ENCODE measurements at regions not wholly inside any gene's neighbourhood (a gene's known extent, or its start where the extent isn't known, plus 50 kb on each side); places are given as distances from the start of the nearest gene placed in this dataset.
"Not testable (repeated sequence)": the region's sequence is repeated elsewhere in the genome, so short reads cannot be mapped to it uniquely, and the experiment has no call there.

GRCh38 chrY:19590235-19590634 is 154.3 kb downstream of the KDM5D start:
- intact Hi-C loops (cut with DNase I): no loop called here
- H3K27me3 ChIP-seq (ENCODE audit: control insufficient read depth, insufficient read depth, low read length): no peaks in the 10 kb centered on the region
- TF ChIP-seq, protein P1, sequence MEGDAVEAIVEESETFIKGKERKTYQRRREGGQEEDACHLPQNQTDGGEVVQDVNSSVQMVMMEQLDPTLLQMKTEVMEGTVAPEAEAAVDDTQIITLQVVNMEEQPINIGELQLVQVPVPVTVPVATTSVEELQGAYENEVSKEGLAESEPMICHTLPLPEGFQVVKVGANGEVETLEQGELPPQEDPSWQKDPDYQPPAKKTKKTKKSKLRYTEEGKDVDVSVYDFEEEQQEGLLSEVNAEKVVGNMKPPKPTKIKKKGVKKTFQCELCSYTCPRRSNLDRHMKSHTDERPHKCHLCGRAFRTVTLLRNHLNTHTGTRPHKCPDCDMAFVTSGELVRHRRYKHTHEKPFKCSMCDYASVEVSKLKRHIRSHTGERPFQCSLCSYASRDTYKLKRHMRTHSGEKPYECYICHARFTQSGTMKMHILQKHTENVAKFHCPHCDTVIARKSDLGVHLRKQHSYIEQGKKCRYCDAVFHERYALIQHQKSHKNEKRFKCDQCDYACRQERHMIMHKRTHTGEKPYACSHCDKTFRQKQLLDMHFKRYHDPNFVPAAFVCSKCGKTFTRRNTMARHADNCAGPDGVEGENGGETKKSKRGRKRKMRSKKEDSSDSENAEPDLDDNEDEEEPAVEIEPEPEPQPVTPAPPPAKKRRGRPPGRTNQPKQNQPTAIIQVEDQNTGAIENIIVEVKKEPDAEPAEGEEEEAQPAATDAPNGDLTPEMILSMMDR (IDR thresholded peaks at IDR 0.05; ENCODE audit: borderline replicate concordance, extremely low read depth, insufficient read depth): no peak
- DNase-seq (no peak), FAIRE-seq (no peak)
- H3K4me1 ChIP-seq (ENCODE audit: control insufficient read depth in 2 of 3, insufficient read depth in 2 of 3, low read depth in 1 of 3, low read length in 3 of 3): no peaks in the 10 kb centered on the region
- no peak overlapping the region for H3K27ac ChIP-seq (ENCODE audit: low read depth in 2 of 2, low read length in 2 of 2)
- H3K9ac ChIP-seq (ENCODE audit: low read length in 3 of 3): no peak overlapping the region
- H3K4me3 ChIP-seq (ENCODE audit: low read length in 3 of 3): no peak overlapping the region
- H3K36me3 ChIP-seq (ENCODE audit: control insufficient read depth in 2 of 3, insufficient read depth in 3 of 3, low read length in 3 of 3): no peaks in the 10 kb centered on the region
- H3K9me3 ChIP-seq (ENCODE audit: control insufficient read depth in 2 of 3, insufficient read depth in 1 of 3, low read length in 3 of 3): no peaks in the 10 kb centered on the region

DNA sequence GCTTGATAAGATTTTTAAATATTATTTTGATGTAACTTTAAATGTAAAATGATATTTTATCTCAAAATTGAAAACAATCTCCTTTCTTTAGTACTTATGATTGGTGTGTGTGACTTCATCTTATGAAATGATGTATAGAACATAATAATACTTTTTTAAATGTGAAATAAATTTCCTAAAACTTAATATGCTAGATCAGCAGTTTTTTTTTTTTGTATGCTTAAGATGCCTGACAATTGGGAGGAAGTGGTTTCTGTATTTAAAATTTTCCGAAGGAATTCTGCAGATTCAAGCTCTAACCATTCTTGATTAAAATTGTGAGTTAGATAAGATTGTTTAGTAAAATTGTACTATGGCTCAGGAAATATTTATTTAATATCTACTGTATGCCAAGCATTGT is 154.9 kb downstream of the KDM5D start:
- no peak for FAIRE-seq
- TF ChIP-seq, protein P1 (IDR thresholded peaks at IDR 0.05; ENCODE audit: borderline replicate concordance, extremely low read depth, insufficient read depth): no peak
- Histone ChIP-seq H3K4me3 (ENCODE audit: low read length in 3 of 3) (no peak overlapping the region), H3K9me3 (ENCODE audit: control insufficient read depth in 2 of 3, insufficient read depth in 1 of 3, low read length in 3 of 3) (no peaks in the 10 kb centered on the region), H3K27me3 (ENCODE audit: control insufficient read depth, insufficient read depth, low read length) (no peaks in the 10 kb centered on the region), H3K27ac (ENCODE audit: low read depth in 2 of 2, low read length in 2 of 2) (no peak overlapping the region), H3K4me1 (ENCODE audit: control insufficient read depth in 2 of 3, insufficient read depth in 2 of 3, low read depth in 1 of 3, low read length in 3 of 3) (no peaks in the 10 kb centered on the region), H3K36me3 (ENCODE audit: control insufficient read depth in 2 of 3, insufficient read depth in 3 of 3, low read length in 3 of 3) (no peaks in the 10 kb centered on the region), H3K9ac (ENCODE audit: low read length in 3 of 3) (no peak overlapping the region)
- DNase-seq: no peak
- intact Hi-C loops (cut with DNase I): no loop called here

DNA sequence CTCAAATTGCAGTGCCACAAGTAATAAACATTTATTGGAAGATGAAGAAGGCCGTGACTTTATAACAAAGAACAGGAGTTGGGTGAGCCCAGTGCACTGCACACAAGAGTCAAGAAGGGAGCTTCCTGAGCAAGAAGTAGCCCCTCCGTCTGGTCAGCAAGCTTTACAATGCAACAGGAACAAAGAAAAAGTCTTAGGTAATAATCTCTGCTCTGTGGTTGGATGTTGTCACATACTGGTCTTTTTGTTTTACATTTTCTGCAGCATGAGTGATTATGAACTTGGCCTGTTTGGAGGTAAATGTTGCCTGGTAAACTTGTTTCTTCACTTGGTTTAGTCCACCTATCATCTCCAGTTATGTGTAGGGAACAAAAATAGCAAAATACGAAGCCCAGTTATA is 157.2 kb downstream of the KDM5D start:
- H3K9ac ChIP-seq (ENCODE audit: low read length in 3 of 3): no peak overlapping the region
- H3K4me3 ChIP-seq (ENCODE audit: low read length in 3 of 3): no peak overlapping the region
- TF ChIP-seq, protein P1 (IDR thresholded peaks at IDR 0.05; ENCODE audit: borderline replicate concordance, extremely low read depth, insufficient read depth): no peak
- FAIRE-seq: no peak
- DNase-seq: no peak
- no peaks in the 10 kb centered on the region for H3K27me3 ChIP-seq (ENCODE audit: control insufficient read depth, insufficient read depth, low read length)
- intact Hi-C loops (cut with DNase I): no loop called here
- H3K4me1 ChIP-seq (ENCODE audit: control insufficient read depth in 2 of 3, insufficient read depth in 2 of 3, low read depth in 1 of 3, low read length in 3 of 3): no peaks in the 10 kb centered on the region
- H3K36me3 ChIP-seq (ENCODE audit: control insufficient read depth in 2 of 3, insufficient read depth in 3 of 3, low read length in 3 of 3): no peaks in the 10 kb centered on the region
- no peaks in the 10 kb centered on the region for H3K9me3 ChIP-seq (ENCODE audit: control insufficient read depth in 2 of 3, insufficient read depth in 1 of 3, low read length in 3 of 3)
- H3K27ac ChIP-seq (ENCODE audit: low read depth in 2 of 2, low read length in 2 of 2): no peak overlapping the region

DNA sequence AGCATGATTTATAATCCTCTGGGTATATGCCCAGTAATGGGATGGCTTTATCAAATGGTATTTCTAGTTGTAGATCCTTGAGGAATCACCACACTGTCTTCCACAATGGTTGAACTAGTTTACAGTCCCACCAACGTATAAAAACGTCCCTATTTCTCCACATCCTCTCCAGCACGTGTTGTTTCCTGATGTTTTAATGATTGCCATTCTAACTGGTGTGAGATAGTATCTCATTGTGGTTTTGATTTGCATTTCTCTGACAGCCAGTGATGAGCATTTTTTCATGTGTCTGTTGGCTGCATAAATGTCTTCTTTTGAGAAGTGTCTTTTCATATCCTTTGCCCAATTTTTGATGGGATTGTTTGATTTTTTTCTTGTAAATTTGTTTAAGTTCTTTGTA is 163.5 kb downstream of the KDM5D start:
- H3K27me3 ChIP-seq (ENCODE audit: control insufficient read depth, insufficient read depth, low read length); H3K27ac ChIP-seq (ENCODE audit: low read depth in 2 of 2, low read length in 2 of 2); H3K4me3 ChIP-seq (ENCODE audit: low read length in 3 of 3); DNase-seq; intact Hi-C loops (cut with DNase I); FAIRE-seq; H3K36me3 ChIP-seq (ENCODE audit: control insufficient read depth in 2 of 3, insufficient read depth in 3 of 3, low read length in 3 of 3); H3K9ac ChIP-seq (ENCODE audit: low read length in 3 of 3); H3K4me1 ChIP-seq (ENCODE audit: control insufficient read depth in 2 of 3, insufficient read depth in 2 of 3, low read depth in 1 of 3, low read length in 3 of 3); H3K9me3 ChIP-seq (ENCODE audit: control insufficient read depth in 2 of 3, insufficient read depth in 1 of 3, low read length in 3 of 3): not testable (repeated sequence)
